ENCODE measurements at regions not wholly inside any gene's neighbourhood (a gene's known extent, or its start where the extent isn't known, plus 50 kb on each side); places are given as distances from the start of the nearest gene placed in this dataset.

- no peak for TF ChIP-seq CTCF (IDR thresholded peaks at IDR 0.05; ENCODE audit: low read depth, low read length, missing input control)
- TF ChIP-seq JUND (IDR thresholded peaks at IDR 0.05), result no peak
- TF ChIP-seq RAD21 (IDR thresholded peaks at IDR 0.05), result no peak
- TF ChIP-seq REST (IDR thresholded peaks at IDR 0.05), result no peak
- no peak for TF ChIP-seq MAX (IDR thresholded peaks at IDR 0.05)
- no peak for TF ChIP-seq YY1 (IDR thresholded peaks at IDR 0.05)
- no peak for TF ChIP-seq SP1 (IDR thresholded peaks at IDR 0.05)
- TF ChIP-seq TAF1 (conservative IDR thresholded peaks at IDR 0.05), result no peak
- no peak for TF ChIP-seq NR2F2 (IDR thresholded peaks at IDR 0.05)
- no peak for TF ChIP-seq HNF4G (IDR thresholded peaks at IDR 0.05)
- no peak for TF ChIP-seq GABPA (IDR thresholded peaks at IDR 0.05 in 1 of 2, conservative IDR thresholded peaks at IDR 0.05 in 1 of 2)
- TF ChIP-seq ATF3 (IDR thresholded peaks at IDR 0.05), result no peak
- TF ChIP-seq RXRA (IDR thresholded peaks at IDR 0.05), result no peak
Measured at GRCh38 chr3:87329065-87329464, 52.7 kb upstream of the POU1F1 start.

Data from liver (tissue), 3 donors.